ENCODE measurements at regions not wholly inside any gene's neighbourhood (a gene's known extent, or its start where the extent isn't known, plus 50 kb on each side); places are given as distances from the start of the nearest gene placed in this dataset.

DNA sequence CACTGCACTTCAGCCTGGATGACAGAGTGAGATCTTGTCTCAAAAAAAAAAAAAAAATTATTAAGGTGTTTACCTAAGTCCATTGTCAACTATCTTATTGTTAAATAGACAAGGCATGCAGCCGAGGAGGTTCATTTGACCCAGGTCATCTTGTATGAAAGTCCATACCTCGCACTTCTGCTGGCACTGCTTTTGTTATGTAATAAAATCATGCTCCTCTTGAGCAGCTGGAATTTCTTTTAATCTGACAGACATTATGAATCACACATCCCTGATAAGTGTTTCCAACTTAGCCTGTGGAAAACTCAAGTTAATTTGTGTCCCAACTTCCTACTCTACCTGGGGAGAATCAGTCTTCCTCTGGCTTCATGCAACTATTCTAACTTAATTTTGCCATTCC lies 315.6 kb upstream of the KLF4 start:
- no peaks in the 10 kb centered on the region for H3K36me3 ChIP-seq
- no peaks in the 10 kb centered on the region for H3K4me1 ChIP-seq
- TF ChIP-seq, protein P1, sequence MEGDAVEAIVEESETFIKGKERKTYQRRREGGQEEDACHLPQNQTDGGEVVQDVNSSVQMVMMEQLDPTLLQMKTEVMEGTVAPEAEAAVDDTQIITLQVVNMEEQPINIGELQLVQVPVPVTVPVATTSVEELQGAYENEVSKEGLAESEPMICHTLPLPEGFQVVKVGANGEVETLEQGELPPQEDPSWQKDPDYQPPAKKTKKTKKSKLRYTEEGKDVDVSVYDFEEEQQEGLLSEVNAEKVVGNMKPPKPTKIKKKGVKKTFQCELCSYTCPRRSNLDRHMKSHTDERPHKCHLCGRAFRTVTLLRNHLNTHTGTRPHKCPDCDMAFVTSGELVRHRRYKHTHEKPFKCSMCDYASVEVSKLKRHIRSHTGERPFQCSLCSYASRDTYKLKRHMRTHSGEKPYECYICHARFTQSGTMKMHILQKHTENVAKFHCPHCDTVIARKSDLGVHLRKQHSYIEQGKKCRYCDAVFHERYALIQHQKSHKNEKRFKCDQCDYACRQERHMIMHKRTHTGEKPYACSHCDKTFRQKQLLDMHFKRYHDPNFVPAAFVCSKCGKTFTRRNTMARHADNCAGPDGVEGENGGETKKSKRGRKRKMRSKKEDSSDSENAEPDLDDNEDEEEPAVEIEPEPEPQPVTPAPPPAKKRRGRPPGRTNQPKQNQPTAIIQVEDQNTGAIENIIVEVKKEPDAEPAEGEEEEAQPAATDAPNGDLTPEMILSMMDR (IDR thresholded peaks at IDR 0.05) = no peak
- no peak for TF ChIP-seq POLR2A (IDR thresholded peaks at IDR 0.05)
- peak in 1 of 3 donors; percentile 64 for DNase-seq
- no peaks in the 10 kb centered on the region for H3K27me3 ChIP-seq
- no peaks in the 10 kb centered on the region for H3K9me3 ChIP-seq
- H3K27ac ChIP-seq = no peak overlapping the region
- no peak overlapping the region for H3K4me3 ChIP-seq

DNA sequence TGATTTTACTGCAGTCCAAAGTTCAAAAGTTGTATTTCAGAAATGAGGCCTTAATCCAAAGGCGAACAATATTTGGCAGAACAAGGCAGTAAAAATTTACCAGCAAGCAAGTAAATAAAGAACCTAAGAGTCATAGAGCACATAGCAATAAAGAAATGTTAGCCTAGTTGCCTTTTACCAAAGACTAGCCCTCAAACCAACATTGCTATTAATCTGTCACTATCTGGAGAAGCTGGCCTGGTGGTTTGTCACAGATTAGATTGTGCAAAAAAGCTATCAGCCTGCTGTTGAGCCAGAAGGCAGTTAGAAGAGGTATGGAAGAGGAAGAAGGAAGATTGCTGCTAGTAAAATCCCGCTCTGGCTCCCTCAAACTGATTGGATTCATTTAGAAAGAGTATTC lies 304.7 kb upstream of the KLF4 start:
- Histone ChIP-seq H3K9me3 (no peaks in the 10 kb centered on the region), H3K4me3 (no peak overlapping the region), H3K27me3 (no peaks in the 10 kb centered on the region), H3K27ac (peak overlapping the region in 2 of 4 donors; percentile 54 to 66), H3K36me3 (no peaks in the 10 kb centered on the region), H3K4me1 (peaks cover 0 to 23% (median 0%) of the 10 kb centered on the region in 4 donors)
- no peak for DNase-seq
- TF ChIP-seq POLR2A (IDR thresholded peaks at IDR 0.05) = no peak

DNA sequence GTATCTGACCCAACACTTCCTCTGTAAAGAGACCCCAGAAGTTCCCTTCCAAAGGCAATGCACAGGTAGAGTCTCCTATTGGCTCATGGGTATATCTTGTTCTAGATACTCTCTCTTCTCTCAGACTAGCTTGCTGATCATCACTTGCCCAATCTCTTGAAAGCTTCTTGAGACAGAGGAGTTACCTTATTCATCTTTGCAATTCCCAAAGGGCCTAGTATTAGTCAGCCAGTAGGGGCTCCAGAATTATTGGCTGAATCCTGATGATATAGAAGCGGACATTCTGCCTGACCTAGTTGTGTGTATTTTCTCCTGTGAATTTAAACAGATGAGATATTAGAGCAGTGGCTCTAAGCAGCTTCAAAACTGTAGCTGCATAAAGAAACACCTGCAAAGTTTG lies 304.0 kb upstream of the KLF4 start:
- Histone ChIP-seq H3K27ac (no peak overlapping the region), H3K36me3 (no peaks in the 10 kb centered on the region), H3K4me3 (no peak overlapping the region), H3K9me3 (no peaks in the 10 kb centered on the region), H3K27me3 (no peaks in the 10 kb centered on the region), H3K4me1 (peaks cover 0 to 19% (median 0%) of the 10 kb centered on the region in 4 donors)
- TF ChIP-seq, protein P1 (IDR thresholded peaks at IDR 0.05) = no peak
- no peak for TF ChIP-seq POLR2A (IDR thresholded peaks at IDR 0.05)
- no peak for DNase-seq

DNA sequence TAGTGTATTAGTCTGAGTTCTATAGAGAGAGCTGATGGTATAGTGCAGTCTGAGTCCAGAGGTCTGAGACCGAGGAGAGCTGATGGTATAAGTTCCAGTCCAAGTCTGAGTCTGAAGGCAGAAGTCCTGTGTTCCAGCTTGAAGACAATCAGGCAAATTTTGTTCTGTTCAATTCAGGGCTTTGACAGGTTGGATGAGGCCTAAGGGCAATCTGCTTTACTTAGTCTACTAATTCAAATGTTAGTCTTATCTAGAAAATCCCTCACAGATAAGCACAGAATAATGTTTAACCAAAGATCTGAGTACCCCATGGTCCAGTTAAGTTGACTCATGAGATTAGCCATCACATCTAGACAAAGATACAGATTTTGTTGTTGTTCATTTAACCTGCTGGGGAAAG lies 303.0 kb upstream of the KLF4 start:
- H3K27me3 ChIP-seq = no peaks in the 10 kb centered on the region
- peak overlapping the region in 1 of 4 donors; percentile 1 for H3K27ac ChIP-seq
- DNase-seq = no peak
- TF ChIP-seq, protein P1 (IDR thresholded peaks at IDR 0.05) = no peak
- TF ChIP-seq POLR2A (IDR thresholded peaks at IDR 0.05) = no peak
- peaks cover 0 to 18% (median 0%) of the 10 kb centered on the region in 4 donors for H3K4me1 ChIP-seq
- no peaks in the 10 kb centered on the region for H3K36me3 ChIP-seq
- no peak overlapping the region for H3K4me3 ChIP-seq
- no peaks in the 10 kb centered on the region for H3K9me3 ChIP-seq

DNA sequence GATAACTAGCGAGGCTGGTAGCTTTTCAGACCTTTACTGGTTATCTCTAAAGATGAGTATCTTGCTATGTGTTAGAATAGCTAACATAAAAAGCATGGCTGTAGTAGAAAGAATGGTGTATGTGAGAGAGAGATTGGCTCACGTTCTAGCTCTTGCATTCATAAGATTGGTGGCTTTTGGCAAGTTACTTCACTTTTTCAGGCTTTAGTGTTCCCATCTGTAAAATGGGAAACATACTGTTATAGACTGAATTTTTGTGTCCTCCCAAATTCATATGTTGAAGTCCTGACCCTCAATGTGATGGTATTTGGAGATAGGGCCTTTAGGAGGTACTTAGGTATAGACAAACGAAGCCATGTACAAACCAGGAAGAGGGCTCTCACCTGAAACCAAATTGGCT lies 302.4 kb upstream of the KLF4 start:
- no peak for DNase-seq
- Histone ChIP-seq H3K36me3 (no peaks in the 10 kb centered on the region), H3K27ac (peak overlapping the region in 1 of 4 donors; percentile 1), H3K4me3 (no peak overlapping the region), H3K4me1 (peaks cover 0 to 18% (median 0%) of the 10 kb centered on the region in 4 donors), H3K27me3 (no peaks in the 10 kb centered on the region), H3K9me3 (no peaks in the 10 kb centered on the region)
- TF ChIP-seq, protein P1 (IDR thresholded peaks at IDR 0.05) = no peak

DNA sequence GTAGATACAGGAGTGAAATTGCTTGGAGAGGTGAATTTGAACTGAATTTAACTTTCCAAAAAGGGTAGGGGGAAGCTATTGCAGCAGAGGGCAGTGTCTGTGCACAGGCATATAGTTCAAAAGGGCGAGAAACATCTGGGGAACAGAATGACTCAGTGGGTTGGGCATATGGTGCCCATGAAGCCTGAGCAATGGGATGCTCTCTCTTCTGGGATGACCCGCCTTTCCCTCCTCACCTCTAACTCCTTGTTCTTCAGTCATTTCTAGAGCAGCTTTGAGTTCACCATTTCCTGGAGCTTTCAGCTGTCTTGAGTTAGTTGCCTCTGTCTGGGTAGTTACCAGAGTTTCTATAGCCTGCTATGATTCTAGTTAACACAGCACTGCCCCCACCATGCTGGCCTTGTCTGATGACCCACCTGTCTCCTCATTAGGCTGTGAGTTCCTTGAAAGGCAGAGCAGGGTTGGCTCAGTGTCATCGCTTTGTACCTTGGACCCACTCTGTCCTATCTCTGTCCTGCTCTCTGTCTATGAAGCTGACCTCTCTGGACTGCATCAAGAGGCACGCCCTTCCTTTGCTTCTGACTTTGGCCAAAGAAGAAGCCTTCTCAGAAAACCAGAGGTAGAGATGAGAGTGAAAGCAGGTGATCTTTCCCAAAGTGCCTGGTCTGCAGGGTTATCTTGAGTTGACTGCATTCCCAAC lies 299.6 kb upstream of the KLF4 start:
- peak in 1 of 3 donors; percentile 72 for DNase-seq
- H3K9me3 ChIP-seq = no peaks in the 10 kb centered on the region
- H3K4me1 ChIP-seq = peaks cover 0 to 9% (median 0%) of the 10 kb centered on the region in 4 donors
- no peaks in the 10 kb centered on the region for H3K36me3 ChIP-seq
- H3K27me3 ChIP-seq = no peaks in the 10 kb centered on the region
- H3K27ac ChIP-seq = peak overlapping the region in 2 of 4 donors; percentile 32 to 36
- no peak overlapping the region for H3K4me3 ChIP-seq
- no peak for TF ChIP-seq POLR2A (IDR thresholded peaks at IDR 0.05)
- TF ChIP-seq, protein P1 (IDR thresholded peaks at IDR 0.05) = peak in 1 of 6 experiments; percentile 27
